Lower lobe of right lung (tissue), 2 donors: ENCODE measurements at regions not wholly inside any gene's neighbourhood (a gene's known extent, or its start where the extent isn't known, plus 50 kb on each side); places are given as distances from the start of the nearest gene placed in this dataset.
"Not testable (repeated sequence)": the region's sequence is repeated elsewhere in the genome, so short reads cannot be mapped to it uniquely, and the experiment has no call there.

ENCODE experiments used
- ATAC-seq, 2 donors: fragments of 200-7000 bp; cut with Tn5 transposase; one replicate each; pipeline ENCODE4 v1.9.1; 2020 to 2022; ENCODE audit warnings: mild to moderate bottlenecking in 2 of 2, moderate library complexity in 2 of 2
- DNase-seq: peaks from one replicate; pipeline ENCODE4 v3.0.0-alpha.2; 2020
- H3K27ac ChIP-seq: fragments of 200-600 bp; one replicate; pipeline ENCODE4 v1.8.0; 2022
- H3K27me3 ChIP-seq: fragments of 200-600 bp; one replicate; pipeline ENCODE4 v1.8.0; 2022; ENCODE audit warnings: low read depth
- H3K36me3 ChIP-seq: fragments of 200-600 bp; one replicate; pipeline ENCODE4 v1.8.0; 2022; ENCODE audit warnings: mild to moderate bottlenecking
- H3K4me1 ChIP-seq: fragments of 200-600 bp; one replicate; pipeline ENCODE4 v1.8.0; 2022
- H3K4me3 ChIP-seq: fragments of 200-600 bp; one replicate; pipeline ENCODE4 v1.8.0; 2022; ENCODE audit warnings: mild to moderate bottlenecking
- H3K9me3 ChIP-seq: fragments of 200-600 bp; one replicate; pipeline ENCODE4 v1.8.0; 2022
- CTCF ChIP-seq: fragments of 200-600 bp; IDR thresholded peaks from one replicate; pipeline ENCODE4 v1.8.0; 2022; ENCODE audit warnings: antibody characterized with exemption, mild to moderate bottlenecking
- intact Hi-C: fragments of 100-400 bp; cut with DNase I; formaldehyde crosslinking; loops from one replicate; pipeline ENCODE4 v1.11.0; 2022
- donor health status: DM: no; HTN: yes; CAD: no; lungs with severe emphysema.

- TF ChIP-seq CTCF, result no peak
- no peaks in the 10 kb centered on the region for H3K4me1 ChIP-seq
- no peaks in the 10 kb centered on the region for H3K36me3 ChIP-seq
- H3K4me3 ChIP-seq, result no peak overlapping the region
- no peak overlapping the region for H3K27ac ChIP-seq
- ATAC-seq (no peak), DNase-seq (no peak)
- no peaks in the 10 kb centered on the region for H3K27me3 ChIP-seq
- intact Hi-C loops, result no loop called here
- no peaks in the 10 kb centered on the region for H3K9me3 ChIP-seq
Measured at GRCh38 chr7:119643558-119643957, 629.4 kb upstream of the KCND2 start.

- no peak overlapping the region for H3K4me3 ChIP-seq
- intact Hi-C loops, result no loop called here
- DNase-seq (no peak), ATAC-seq (no peak)
- H3K36me3 ChIP-seq, result no peaks in the 10 kb centered on the region
- no peaks in the 10 kb centered on the region for H3K9me3 ChIP-seq
- no peak overlapping the region for H3K27ac ChIP-seq
- no peak for TF ChIP-seq CTCF
- H3K4me1 ChIP-seq, result no peaks in the 10 kb centered on the region
- no peaks in the 10 kb centered on the region for H3K27me3 ChIP-seq
Measured at GRCh38 chr7:119647286-119647685, 625.7 kb upstream of the KCND2 start.

GRCh38 chr7:119648752-119649151 is 624.2 kb upstream of the KCND2 start:
- H3K4me3 ChIP-seq, H3K27ac ChIP-seq, DNase-seq, H3K9me3 ChIP-seq, H3K4me1 ChIP-seq, intact Hi-C loops, ATAC-seq, H3K36me3 ChIP-seq, H3K27me3 ChIP-seq: not testable (repeated sequence)

GRCh38 chr7:119660080-119660479 is 612.9 kb upstream of the KCND2 start:
- Histone ChIP-seq H3K36me3 (no peaks in the 10 kb centered on the region), H3K4me1 (no peaks in the 10 kb centered on the region), H3K27ac (no peak overlapping the region), H3K27me3 (no peaks in the 10 kb centered on the region), H3K4me3 (no peak overlapping the region), H3K9me3 (no peaks in the 10 kb centered on the region)
- intact Hi-C loops, result no loop called here
- no peak for TF ChIP-seq CTCF
- DNase-seq, result no peak
- ATAC-seq, result no peak

GRCh38 chr7:119664601-119665000 is 608.4 kb upstream of the KCND2 start:
- ATAC-seq (no peak), DNase-seq (no peak)
- no peak for TF ChIP-seq CTCF
- intact Hi-C loops, result no loop called here
- Histone ChIP-seq H3K27ac (no peak overlapping the region), H3K4me1 (no peaks in the 10 kb centered on the region), H3K4me3 (no peak overlapping the region), H3K36me3 (no peaks in the 10 kb centered on the region), H3K27me3 (no peaks in the 10 kb centered on the region), H3K9me3 (no peaks in the 10 kb centered on the region)

- intact Hi-C loops, result no loop called here
- TF ChIP-seq CTCF, result no peak
Measured at GRCh38 chr7:119665796-119666195, 607.2 kb upstream of the KCND2 start.

More at GRCh38 chr7:119665796-119666195, 607.2 kb upstream of the KCND2 start:
- no peak overlapping the region for H3K4me3 ChIP-seq
- DNase-seq (no peak), ATAC-seq (no peak)
- no peak overlapping the region for H3K27ac ChIP-seq
- no peaks in the 10 kb centered on the region for H3K27me3 ChIP-seq
- H3K36me3 ChIP-seq, result no peaks in the 10 kb centered on the region
- H3K9me3 ChIP-seq, result no peaks in the 10 kb centered on the region
- H3K4me1 ChIP-seq, result no peaks in the 10 kb centered on the region
